ENCODE measurements at regions not wholly inside any gene's neighbourhood (a gene's known extent, or its start where the extent isn't known, plus 50 kb on each side); places are given as distances from the start of the nearest gene placed in this dataset.
"Not testable (repeated sequence)": the region's sequence is repeated elsewhere in the genome, so short reads cannot be mapped to it uniquely, and the experiment has no call there.

DNA sequence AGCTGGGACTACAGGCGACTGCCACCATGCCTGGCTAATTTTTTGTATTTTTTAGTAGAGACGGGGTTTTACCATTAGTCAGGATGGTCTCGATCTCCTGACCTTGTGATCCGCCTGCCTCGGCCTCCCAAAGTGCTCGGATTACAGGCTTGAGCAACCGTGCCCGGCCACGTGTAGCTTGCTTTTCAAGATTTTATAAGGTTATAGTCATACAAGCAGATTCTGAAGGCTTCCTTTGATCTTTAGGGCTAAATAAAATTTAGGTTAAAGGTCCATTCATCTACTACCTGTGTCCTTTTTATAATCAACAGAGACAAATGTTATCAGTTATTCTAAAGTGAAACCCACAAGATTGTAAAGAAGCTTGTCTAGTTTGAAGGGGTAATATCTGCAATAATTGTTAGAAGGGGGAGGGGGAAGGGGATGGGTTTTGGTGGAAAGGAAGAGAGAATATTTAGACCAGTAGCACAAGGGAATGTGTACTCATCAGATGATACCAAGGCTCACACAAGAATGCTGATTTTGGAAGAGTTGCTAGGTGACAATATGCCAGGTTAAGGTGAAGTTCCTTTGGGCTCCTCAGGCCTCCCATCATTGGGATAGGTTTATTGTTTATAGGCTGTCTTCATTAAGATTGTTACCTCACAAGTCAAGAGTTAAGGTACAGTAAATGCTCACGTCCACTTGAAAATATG lies 284.7 kb downstream of the ALDH8A1 start:
- no peak for DNase-seq

DNA sequence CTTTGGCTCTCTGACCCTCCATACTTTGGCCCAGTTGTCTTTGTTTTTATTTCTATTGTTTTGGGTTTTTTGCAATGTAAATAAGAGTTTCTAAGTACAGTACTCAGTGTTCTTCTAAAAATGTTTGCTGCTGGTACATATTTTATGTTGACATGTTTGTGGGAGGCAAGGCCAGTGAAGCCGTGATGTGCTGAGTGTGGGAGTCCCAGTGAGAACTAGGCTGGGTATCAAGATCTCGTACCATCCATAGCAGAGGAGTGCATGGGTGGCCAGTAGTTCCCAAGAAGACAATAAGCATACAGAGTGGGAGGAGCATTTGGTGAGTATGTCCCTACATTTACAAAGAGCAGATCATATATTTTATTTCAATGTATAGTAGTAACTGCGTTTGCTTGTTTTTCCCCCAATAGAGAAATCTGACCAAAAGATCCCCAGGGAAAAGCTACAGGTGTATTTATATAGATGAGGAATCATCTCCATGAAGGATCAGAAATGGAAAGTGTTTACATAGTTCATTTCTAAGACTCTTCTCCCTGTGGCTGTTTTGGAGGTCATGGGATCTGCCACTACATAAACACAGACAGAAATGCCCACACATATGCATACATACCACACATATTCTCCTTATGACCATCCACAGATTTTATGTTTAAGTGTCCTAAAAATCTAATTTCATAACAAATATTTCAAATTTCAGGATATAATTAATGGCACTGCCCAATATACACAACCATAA lies 285.9 kb downstream of the ALDH8A1 start:
- no peak for DNase-seq

DNA sequence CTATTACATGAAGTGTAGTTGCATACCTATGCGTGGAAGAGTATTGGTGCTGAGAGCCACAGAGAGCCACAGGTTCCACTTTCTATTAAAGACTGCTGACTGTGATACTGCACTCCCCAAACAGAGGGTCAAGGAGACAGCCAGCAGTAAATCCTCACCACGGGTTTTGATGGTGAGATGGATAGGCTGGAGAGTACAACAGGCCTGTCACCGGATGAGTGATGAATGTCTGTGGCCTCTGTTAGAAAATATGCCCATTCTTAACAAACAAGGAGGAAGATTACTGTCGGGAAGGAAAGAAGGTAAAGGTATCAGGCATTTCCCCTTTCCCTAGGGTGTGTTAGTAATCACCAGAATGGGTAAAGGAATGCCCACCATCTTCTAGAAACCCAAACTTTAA lies 286.5 kb downstream of the ALDH8A1 start:
- no peak for DNase-seq

DNA sequence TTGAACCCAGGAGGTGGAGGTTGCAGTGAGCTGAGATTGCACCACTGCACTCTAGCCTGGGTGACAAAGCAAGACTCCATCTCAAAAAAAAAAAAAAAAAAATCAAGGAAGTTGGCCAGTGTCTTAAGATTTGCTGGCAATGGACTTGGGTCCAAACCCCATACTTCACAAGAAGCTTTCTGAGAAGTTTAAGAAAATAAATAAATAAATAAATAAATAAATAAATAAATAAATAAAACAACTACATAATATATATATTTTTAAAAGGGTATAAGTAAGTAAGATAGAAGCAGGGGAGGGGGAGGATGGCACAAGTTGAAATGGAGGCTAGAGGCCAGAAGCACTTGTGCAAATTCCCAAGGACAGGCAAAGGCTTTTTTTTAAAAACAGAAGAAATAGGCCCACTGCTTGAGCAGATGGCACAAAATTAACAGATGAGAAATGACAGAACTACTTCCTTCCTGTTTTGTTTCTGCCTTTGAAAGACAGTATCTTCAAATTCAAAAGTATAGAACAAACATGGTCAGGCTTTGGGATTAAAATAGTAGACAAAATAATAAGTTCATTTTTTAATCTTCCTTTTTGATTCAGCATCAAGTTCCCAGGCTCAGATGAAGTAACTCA lies 287.7 kb downstream of the ALDH8A1 start:
- DNase-seq: no peak

DNA sequence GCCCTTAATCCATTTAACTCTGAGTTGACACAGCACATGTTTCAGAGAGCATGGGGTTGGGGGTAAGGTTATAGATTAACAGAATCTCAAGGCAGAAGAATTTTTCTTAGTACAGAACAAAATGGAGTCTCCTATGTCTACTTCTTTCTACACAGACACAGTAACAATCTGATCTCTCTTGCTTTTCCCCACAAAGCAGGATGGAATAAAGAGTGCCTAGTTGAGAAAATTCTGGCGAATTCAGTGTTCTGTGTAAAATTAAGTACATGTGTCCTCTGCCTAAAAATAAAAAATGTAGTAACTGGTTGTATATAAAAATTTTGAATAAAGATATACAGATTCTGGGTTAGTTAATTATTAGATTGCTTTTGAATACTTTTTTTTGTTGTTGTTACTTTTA lies 290.0 kb downstream of the ALDH8A1 start:
- DNase-seq: not testable (repeated sequence)

DNA sequence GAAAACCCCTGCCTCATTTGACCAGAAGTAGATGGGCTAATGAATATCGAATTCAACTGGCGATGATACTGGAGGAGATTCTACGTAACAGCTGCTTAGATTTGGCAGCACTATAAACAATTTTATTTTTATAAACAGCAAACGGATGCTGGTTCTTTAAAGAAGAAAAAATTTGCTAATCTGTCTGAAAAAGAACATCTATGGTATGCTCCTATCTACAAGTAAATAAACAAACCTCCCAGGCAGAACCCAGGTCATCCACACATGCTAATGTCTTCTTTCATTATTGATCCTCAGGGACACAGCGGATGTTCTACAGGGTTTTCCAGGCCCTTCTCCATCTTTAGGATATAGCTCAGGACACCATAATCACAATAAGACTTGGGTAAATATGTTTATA lies 291.3 kb downstream of the ALDH8A1 start:
- DNase-seq: no peak

DNA sequence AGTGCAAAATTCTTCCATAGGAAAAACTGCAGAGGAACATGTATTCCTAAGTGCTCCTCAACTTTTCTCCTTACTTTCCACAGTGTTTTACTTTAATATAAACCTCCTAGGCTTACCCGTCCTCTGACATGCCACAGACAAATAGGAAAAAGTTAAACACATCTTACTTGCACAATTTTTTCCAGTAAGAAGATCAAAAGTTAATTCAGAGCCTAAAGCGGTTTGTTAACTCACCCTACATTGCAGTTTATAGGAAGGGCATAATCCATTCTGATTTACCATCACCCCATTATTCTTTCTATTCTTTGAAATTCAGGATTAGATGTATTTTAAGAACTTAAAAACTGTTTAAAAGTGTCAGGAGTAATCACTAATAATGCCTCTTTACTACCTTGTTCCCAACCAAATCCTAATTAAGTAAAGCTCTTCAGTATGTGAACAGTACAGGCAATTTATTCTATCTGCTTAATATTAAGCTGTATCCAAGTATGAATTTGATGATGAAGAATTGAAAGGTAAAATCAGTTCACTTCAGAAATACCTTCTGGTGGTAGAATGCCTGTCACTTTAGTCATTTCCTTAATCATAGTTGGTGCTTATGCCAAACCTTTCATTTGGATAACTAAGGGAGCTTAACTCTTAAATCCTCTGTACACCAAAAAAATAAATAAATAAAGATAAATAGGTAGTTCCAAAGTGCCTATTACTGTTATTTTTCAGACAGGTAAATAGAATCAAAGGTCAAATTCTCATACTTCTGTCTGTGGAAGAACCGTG lies 292.0 kb downstream of the ALDH8A1 start:
- DNase-seq: no peak

DNA sequence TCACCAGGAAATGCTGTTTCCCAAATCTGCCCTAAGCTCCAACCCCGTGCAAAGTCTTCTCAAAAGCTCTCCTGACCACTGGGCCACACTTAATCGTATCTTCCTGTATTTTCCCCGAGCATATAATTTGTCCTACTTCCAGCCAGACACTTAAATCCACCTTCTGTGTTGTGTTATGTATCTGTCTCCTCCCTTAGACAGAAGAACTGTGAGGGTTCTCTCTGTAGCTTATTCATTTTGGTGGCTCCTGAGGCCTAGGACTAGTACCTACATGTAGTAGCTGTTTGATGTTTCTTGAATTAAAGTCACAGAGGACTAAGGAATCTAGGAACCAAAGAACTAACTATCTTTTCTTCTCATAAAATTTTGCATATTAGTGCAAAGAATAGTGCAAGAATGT lies 292.6 kb downstream of the ALDH8A1 start:
- DNase-seq: no peak

DNA sequence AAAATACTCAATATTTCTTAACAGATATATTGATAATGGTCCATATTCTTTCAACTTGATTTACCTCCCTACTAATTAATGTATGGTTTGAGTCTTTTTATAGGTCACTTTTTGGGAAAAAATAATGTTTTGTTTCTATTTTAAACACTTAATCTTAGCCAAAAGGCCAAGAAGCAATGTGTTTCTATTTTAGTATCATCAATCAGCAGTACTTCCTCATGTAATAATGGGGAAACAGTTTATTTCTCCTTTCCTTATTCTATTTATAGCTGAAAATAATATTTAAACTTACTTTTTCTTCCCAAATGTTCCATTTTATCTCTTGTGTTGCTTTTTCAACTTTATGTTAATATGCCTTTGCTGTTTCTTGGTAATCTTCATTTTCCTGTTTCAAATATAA lies 295.1 kb downstream of the ALDH8A1 start:
- no peak for DNase-seq

DNA sequence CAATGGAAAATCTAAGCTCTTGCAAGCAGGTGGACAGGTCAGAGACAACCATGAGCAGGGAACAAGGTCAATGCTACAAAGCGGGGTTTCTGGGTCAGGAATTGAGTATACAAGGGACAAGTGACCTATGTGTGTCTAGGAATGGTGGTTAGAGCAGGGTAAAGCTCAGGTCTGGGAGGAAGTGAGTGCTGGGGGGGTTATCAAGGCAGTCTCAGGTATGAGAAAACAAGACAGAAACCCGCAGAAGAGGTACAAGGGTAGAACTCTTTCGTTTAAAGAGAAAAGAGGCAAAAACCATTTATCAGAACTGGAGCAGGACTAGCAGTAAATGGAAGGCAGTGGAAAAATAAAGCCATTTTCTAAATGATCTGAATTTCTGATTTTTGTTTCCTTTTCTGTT lies 298.4 kb downstream of the ALDH8A1 start:
- no peak for DNase-seq

DNA sequence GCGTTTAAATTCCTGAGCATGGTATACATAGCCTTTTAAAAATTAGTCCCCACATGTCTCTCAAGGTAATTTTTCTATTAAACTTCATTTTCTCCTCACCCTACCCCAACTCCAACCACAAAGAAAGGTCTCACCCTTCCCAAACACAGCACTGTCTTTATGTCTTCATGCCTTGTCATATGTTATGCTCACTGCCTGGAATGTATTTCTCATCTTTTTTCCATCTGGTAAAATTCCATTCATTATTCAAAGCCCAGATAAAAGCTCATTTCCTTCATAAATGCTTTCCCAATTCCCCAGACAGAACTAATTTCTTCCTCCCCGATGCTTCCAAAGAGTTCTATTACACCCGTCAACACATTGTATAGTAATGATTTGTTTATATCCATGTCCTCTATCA lies 302.0 kb downstream of the ALDH8A1 start:
- DNase-seq: no peak

DNA sequence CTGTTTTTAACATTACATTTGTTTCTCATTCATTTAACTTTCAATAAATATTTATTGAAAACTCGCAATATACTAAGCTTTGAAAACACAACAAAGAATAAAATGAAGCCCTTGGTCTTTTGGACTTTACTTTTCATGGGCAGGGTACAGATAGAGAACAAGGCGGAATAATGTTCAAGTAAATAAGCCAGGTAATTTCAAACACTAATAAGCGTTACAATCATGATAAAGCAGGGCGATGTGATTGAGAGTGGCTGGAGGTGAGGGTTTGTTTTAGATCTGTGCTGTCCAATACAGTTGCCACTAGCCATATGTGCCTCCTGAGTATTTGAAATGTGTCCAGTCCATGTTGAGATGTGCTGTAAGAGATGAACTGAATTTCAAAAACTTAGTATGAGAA lies 307.1 kb downstream of the ALDH8A1 start:
- no peak for DNase-seq

DNA sequence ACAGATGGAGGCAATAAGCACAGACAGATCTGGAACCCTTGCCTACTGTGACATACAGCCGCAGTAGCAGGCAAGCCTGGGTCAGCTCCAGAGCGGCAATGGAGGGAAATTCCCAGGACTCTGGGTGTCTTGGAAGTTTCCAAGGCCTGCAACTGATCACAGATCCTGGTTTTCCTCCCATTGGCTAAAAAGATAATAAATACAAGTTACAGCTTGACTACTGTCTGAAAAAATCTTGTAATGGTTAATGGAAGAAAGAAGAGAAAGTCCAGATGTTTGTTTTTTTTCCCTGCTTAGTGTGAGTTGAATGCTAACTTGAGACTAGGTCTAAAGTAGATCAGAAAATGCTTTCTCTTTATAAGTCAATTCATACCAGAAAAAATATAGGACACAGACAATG lies 307.6 kb downstream of the ALDH8A1 start:
- no peak for DNase-seq

DNA sequence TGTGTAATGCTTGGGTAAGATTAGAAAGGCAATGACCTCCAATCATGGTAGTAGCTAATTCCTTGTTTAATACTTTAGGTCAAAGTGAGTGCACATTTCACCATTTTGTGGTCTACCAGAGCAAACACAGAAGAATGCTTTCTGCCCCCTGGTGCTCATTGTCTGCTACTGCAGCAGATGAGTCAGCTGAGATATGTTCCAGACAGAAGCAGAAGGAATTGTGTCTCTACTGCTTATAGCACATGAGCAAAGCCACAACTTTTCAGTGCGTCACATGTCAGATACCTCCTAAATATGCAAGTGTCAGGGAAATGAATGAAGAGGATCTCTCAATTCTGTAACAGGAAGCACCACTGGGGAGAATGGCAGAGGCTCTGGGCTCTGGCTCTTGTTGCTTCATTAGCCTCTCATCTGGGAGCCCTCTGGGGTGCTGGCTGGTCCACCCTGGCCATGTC lies 308.9 kb downstream of the ALDH8A1 start:
- peak; percentile 26 for DNase-seq

DNA sequence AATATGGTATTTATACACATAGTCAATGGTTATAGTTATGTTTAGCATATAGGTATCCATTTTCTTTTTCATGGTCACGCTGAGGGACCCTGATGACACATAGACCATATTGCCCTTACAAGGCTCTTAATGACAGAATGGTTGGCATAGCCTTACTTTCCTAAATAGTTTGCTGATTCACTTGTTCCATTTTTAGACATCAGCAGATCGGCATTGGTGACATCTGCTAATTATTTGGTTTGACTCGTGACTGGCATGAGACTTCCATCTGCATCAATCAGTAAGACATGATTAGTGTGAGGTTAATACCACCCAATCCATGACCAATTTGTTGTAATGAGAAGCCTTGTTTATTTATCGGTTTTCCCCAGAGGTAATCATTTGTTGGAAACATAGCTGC lies 309.7 kb downstream of the ALDH8A1 start:
- DNase-seq: no peak

DNA sequence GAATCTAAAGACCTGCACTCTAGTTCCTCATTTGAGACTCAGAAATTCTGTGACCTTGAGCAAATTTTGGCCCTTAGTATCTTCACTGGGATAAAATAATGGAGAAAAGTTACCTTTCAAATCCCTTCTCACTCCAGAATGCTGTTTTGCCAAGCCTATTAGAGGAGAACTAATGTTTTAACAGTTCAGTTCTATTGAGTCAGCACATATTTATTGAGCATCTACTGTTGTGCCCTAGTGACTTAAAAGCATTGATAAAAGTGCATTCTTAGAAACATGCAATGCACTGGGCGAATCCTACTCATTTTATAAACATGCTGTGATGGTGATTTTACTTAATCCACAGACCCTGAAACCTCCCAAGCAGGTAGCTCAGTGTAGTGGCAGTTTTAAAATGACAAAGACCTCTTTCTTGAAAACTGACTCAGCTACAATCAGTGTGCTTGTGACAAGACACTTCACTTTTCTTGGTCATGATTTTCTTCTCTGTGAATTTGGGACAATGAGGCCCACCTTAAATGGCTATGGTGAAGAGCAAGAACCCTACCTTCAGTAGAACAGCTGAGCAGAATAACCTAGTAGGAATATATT lies 312.0 kb downstream of the ALDH8A1 start:
- DNase-seq: no peak

DNA sequence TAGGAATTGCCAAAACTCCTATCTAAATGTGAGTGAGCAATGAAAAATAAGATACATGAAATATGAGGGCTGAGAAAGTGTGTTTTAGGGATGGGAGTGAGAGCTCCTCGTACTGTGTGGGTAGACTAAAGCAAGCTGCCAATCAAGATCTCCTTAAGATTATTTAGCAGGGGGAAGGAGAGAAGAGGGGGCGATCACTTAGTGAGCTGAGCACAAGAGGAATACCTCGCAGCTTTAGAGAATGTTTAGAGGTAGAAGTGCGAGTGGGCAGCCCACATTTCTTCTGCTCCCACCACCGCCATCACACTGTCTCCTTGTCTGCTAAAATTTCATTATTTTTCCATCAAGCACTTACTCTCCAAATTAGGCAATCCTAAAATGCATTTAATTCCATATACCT lies 312.6 kb downstream of the ALDH8A1 start:
- DNase-seq: no peak

DNA sequence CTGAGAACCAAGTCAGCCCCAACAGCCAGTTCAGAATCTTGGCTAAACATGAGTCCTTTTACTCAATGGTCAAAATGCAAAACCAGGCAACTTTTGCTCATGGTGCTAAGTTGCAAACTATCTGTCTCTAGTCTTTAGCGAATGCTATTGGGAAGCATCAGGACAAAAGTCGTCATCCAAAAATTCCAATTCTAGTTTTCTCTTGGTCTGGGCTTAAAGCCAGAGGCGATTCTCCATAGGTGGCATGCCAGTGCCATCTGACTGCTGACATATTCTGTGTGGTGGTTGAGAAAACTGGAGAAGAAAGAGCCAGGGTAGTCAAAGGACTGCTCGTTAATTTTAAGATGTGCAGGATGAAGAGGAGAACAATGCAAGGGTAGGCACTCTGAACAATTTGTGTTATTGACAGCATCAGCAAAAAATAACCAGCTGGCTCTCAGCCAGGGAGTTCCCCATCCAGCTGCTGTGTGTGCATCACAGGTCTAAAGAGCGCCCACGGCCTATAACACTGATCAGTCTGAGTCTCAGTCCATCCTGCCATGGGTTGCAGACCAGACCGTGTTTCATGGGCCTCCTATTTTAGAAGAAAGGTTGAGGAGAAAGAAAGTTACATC lies 313.6 kb downstream of the ALDH8A1 start:
- DNase-seq: peak; percentile 28

DNA sequence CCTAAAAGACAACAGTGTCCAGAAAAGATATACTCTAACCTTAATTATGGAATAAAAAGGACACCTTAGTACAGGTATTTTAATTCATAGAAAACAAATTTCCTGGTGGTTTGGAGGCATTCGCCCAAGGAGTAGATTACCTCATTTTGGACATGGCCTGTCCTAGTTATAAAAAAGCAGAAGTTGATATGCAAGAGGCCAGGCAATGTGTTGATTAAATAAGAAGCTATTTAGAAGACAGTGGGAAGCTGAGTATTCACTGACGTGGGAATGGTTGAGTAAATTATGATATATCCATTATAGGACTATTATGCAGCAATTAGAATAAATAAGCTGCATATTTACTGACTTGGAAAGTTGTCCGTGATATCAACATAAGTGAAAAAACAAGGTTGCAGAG lies 314.9 kb downstream of the ALDH8A1 start:
- no peak for DNase-seq

DNA sequence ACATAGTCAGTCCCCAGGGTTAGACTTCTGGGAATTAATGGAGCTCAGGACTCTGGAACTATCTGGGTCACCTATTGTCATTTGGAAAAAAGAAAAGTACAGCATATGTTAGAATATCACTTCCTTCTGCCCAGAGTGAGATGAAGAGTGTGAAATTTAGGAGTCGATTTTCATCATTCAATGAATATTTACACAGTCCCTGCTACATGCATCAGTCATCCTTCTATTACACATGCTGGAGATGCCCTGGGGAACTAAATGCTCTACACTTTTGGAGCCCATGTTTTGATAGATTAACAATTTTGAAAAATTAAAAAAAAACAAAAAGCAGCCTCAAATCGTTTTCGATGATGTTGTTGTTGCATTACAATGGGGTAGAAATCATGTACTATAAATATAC lies 315.4 kb downstream of the ALDH8A1 start:
- DNase-seq: no peak

DNA sequence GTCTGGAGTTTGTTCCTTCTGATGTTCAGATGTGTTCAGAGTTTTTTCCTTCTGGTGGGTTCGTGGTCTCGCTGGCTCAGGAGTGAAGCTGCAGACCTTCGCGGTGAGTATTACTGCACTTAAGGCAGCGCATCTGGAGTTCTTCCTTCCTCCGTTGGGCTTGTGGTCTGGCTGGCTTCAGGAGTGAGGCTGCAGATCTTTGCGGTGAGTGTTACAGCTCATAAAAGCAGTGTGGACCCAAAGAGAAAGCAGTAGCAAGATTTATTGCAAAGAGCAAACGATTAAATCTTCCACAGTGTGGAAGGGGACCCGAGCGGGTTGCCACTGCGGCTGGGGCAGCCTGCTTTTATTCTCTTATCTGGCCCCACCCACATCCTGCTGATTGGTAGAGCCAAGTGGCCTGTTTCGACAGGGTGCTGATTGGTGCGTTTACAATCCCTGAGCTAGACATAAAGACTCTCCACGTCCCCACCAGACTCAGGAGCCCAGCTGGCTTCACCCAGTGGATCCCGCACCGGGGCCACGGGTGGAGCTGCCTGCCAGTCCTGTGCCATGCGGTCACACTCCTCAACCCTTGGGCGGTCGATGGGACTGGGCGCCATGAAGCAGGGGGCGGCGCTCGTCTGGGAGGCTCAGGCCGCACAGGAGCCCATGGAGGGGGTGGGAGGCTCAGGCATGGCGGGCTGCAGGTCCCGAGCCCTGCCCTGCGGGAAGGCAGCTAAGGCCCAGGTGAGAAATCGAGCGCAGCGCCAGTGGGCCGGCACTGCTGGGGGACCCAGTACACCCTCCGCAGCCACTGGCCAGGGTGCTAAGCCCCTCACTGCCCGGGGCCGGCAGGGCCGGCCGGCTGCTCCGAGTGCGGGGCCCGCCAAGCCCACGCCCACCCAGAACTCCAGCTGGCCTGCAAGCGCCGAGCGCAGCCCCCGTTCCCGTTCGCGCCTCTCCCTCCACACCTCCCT lies 315.3 kb upstream of the SGK1 start:
- not testable (repeated sequence) for DNase-seq
